Subcutaneous abdominal adipose tissue (tissue), 5 donors: ENCODE measurements at regions not wholly inside any gene's neighbourhood (a gene's known extent, or its start where the extent isn't known, plus 50 kb on each side); places are given as distances from the start of the nearest gene placed in this dataset.
"Not testable (repeated sequence)": the region's sequence is repeated elsewhere in the genome, so short reads cannot be mapped to it uniquely, and the experiment has no call there.

Experiments
- H3K27ac ChIP-seq: one replicate; pipeline ENCODE4 v1.7.0; 2013; ENCODE audit warnings: low read depth, mild to moderate bottlenecking, inconsistent platforms, low read length, moderate library complexity
- H3K27me3 ChIP-seq, 5 donors: one replicate each; pipeline ENCODE4 v1.7.0; 2013; ENCODE audit warnings: low read length in 5 of 5, inconsistent platforms in 1 of 5; ENCODE audit not compliant: control insufficient read depth in 5 of 5, insufficient read depth in 4 of 5
- H3K36me3 ChIP-seq, 5 donors: one replicate each; pipeline ENCODE4 v1.7.0; 2013; ENCODE audit warnings: low read length in 5 of 5; ENCODE audit not compliant: control insufficient read depth in 5 of 5, insufficient read depth in 5 of 5
- H3K4me1 ChIP-seq, 5 donors: one replicate each; pipeline ENCODE4 v1.7.0; 2013; ENCODE audit warnings: low read length in 5 of 5, mild to moderate bottlenecking in 3 of 5, moderate library complexity in 1 of 5; ENCODE audit not compliant: control insufficient read depth in 5 of 5, insufficient read depth in 5 of 5
- H3K4me3 ChIP-seq, 5 donors: one replicate each; pipeline ENCODE4 v1.7.0; 2013; ENCODE audit warnings: low read length in 5 of 5, low read depth in 1 of 5
- H3K9ac ChIP-seq, 5 donors: one replicate each; pipeline ENCODE4 v1.7.0; 2013; ENCODE audit warnings: low read length in 5 of 5, mild to moderate bottlenecking in 4 of 5, moderate library complexity in 3 of 5
- H3K9me3 ChIP-seq, 5 donors: one replicate each; pipeline ENCODE4 v1.7.0; 2013; ENCODE audit warnings: low read length in 5 of 5; ENCODE audit not compliant: control insufficient read depth in 5 of 5
- donor health status: healthy.
- donor health status: healthy.
- donor health status: healthy.
- donor health status: healthy.
- donor health status: healthy.

- Histone ChIP-seq H3K9ac (no peak overlapping the region), H3K4me3 (no peak overlapping the region), H3K27me3 (no peaks in the 10 kb centered on the region), H3K27ac (no peak overlapping the region), H3K9me3 (peaks cover 0 to 5% (median 3%) of the 10 kb centered on the region in 5 donors), H3K4me1 (peaks cover 0 to 4% (median 0%) of the 10 kb centered on the region in 5 donors), H3K36me3 (no peaks in the 10 kb centered on the region)
These were observed 215.0 kb upstream of the USP15 start for GRCh38 chr12:62045211-62045610.

- Histone ChIP-seq H3K4me1 (no peaks in the 10 kb centered on the region), H3K9ac (no peak overlapping the region), H3K36me3 (no peaks in the 10 kb centered on the region), H3K4me3 (no peak overlapping the region), H3K27ac (no peak overlapping the region), H3K9me3 (no peaks in the 10 kb centered on the region), H3K27me3 (no peaks in the 10 kb centered on the region)
These were observed 209.4 kb upstream of the USP15 start for GRCh38 chr12:62050785-62051184.

GRCh38 chr12:62069976-62070375, 190.2 kb upstream of the USP15 start:
- H3K27me3 ChIP-seq = no peaks in the 10 kb centered on the region
- H3K4me1 ChIP-seq = no peaks in the 10 kb centered on the region
- H3K4me3 ChIP-seq = no peak overlapping the region

GRCh38 chr12:62073236-62073635, 187.0 kb upstream of the USP15 start:
- not testable (repeated sequence) for H3K36me3 ChIP-seq, H3K27me3 ChIP-seq, H3K27ac ChIP-seq, H3K9ac ChIP-seq, H3K4me1 ChIP-seq, H3K4me3 ChIP-seq, H3K9me3 ChIP-seq

More at GRCh38 chr12:62069976-62070375, 190.2 kb upstream of the USP15 start:
- no peaks in the 10 kb centered on the region for H3K9me3 ChIP-seq
- no peak overlapping the region for H3K27ac ChIP-seq
- no peak overlapping the region for H3K9ac ChIP-seq
- no peaks in the 10 kb centered on the region for H3K36me3 ChIP-seq

- Histone ChIP-seq H3K27ac (no peak overlapping the region), H3K9me3 (no peaks in the 10 kb centered on the region), H3K9ac (no peak overlapping the region), H3K36me3 (no peaks in the 10 kb centered on the region), H3K4me1 (no peaks in the 10 kb centered on the region), H3K27me3 (no peaks in the 10 kb centered on the region), H3K4me3 (no peak overlapping the region)
These were observed 184.3 kb upstream of the USP15 start for GRCh38 chr12:62075870-62076269.

GRCh38 chr12:62078020-62078419, 182.2 kb upstream of the USP15 start:
- Histone ChIP-seq H3K27ac (no peak overlapping the region), H3K4me3 (no peak overlapping the region), H3K4me1 (no peaks in the 10 kb centered on the region), H3K27me3 (no peaks in the 10 kb centered on the region), H3K36me3 (no peaks in the 10 kb centered on the region), H3K9ac (no peak overlapping the region), H3K9me3 (no peaks in the 10 kb centered on the region)

- Histone ChIP-seq H3K27ac (no peak overlapping the region), H3K4me3 (no peak overlapping the region), H3K36me3 (no peaks in the 10 kb centered on the region), H3K9ac (no peak overlapping the region), H3K4me1 (no peaks in the 10 kb centered on the region), H3K27me3 (no peaks in the 10 kb centered on the region), H3K9me3 (peaks cover 0 to 4% (median 3%) of the 10 kb centered on the region in 5 donors)
These were observed 177.8 kb upstream of the USP15 start for GRCh38 chr12:62082448-62082847.

GRCh38 chr12:62098132-62098531, 162.1 kb upstream of the USP15 start:
- Histone ChIP-seq H3K36me3 (no peaks in the 10 kb centered on the region), H3K4me1 (no peaks in the 10 kb centered on the region), H3K9ac (no peak overlapping the region), H3K4me3 (no peak overlapping the region), H3K27me3 (no peaks in the 10 kb centered on the region), H3K9me3 (no peaks in the 10 kb centered on the region), H3K27ac (no peak overlapping the region)

- Histone ChIP-seq H3K4me1 (no peaks in the 10 kb centered on the region), H3K36me3 (no peaks in the 10 kb centered on the region), H3K27me3 (no peaks in the 10 kb centered on the region), H3K4me3 (no peak overlapping the region), H3K9ac (no peak overlapping the region), H3K9me3 (no peaks in the 10 kb centered on the region), H3K27ac (no peak overlapping the region)
These were observed 156.5 kb upstream of the USP15 start for GRCh38 chr12:62103748-62104147.

- Histone ChIP-seq H3K4me3 (peak overlapping the region in 1 of 5 donors; percentile 22), H3K9me3 (no peaks in the 10 kb centered on the region), H3K27me3 (no peaks in the 10 kb centered on the region), H3K9ac (no peak overlapping the region), H3K36me3 (no peaks in the 10 kb centered on the region), H3K4me1 (no peaks in the 10 kb centered on the region), H3K27ac (no peak overlapping the region)
These were observed 153.5 kb upstream of the USP15 start for GRCh38 chr12:62106547-62107185.
